ENCODE measurements at regions not wholly inside any gene's neighbourhood (a gene's known extent, or its start where the extent isn't known, plus 50 kb on each side); places are given as distances from the start of the nearest gene placed in this dataset.
"Not testable (repeated sequence)": the region's sequence is repeated elsewhere in the genome, so short reads cannot be mapped to it uniquely, and the experiment has no call there.

DNA sequence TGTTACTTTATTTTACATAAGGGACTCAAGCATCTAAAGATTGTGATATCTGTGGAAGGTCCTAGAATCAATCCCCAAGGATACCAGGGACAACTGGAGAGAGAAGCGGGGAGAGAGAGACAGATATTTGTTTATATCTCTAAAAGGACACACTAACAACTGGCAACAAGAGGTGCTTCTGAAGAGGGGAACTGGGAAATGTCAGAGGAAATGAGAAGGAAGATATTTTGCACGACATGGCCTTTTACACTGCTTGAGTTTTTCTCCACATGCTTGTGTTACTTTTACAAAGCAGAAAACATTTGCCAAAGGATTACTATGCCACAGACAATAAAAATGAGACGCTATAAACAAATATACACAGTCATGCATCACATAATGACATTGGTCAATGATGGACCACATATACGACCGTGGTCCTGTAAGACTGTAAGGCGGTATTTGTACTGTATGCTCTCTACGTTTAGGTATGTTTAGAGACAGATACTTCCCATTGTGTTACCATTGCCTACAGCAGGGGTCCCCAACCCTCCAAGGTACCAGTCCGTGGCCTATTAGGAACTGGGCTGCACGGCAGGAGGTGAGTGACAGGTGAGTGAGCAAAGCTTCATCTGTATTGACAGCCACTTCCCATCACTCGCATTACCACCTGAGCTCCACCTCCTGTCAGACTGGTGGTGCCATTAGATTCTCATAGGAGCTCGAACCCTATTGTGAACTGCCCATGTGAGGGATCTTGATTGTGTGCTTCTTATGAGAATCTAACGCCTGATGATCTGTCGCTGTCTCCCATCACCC is 64.6 kb upstream of the PTPN1 start:
- H3K4me3 ChIP-seq (ENCODE audit: low read depth, low read length) = no peak overlapping the region
- TF ChIP-seq, protein P1, sequence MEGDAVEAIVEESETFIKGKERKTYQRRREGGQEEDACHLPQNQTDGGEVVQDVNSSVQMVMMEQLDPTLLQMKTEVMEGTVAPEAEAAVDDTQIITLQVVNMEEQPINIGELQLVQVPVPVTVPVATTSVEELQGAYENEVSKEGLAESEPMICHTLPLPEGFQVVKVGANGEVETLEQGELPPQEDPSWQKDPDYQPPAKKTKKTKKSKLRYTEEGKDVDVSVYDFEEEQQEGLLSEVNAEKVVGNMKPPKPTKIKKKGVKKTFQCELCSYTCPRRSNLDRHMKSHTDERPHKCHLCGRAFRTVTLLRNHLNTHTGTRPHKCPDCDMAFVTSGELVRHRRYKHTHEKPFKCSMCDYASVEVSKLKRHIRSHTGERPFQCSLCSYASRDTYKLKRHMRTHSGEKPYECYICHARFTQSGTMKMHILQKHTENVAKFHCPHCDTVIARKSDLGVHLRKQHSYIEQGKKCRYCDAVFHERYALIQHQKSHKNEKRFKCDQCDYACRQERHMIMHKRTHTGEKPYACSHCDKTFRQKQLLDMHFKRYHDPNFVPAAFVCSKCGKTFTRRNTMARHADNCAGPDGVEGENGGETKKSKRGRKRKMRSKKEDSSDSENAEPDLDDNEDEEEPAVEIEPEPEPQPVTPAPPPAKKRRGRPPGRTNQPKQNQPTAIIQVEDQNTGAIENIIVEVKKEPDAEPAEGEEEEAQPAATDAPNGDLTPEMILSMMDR (IDR thresholded peaks at IDR 0.05; ENCODE audit: low read depth, low read length) = no peak

DNA sequence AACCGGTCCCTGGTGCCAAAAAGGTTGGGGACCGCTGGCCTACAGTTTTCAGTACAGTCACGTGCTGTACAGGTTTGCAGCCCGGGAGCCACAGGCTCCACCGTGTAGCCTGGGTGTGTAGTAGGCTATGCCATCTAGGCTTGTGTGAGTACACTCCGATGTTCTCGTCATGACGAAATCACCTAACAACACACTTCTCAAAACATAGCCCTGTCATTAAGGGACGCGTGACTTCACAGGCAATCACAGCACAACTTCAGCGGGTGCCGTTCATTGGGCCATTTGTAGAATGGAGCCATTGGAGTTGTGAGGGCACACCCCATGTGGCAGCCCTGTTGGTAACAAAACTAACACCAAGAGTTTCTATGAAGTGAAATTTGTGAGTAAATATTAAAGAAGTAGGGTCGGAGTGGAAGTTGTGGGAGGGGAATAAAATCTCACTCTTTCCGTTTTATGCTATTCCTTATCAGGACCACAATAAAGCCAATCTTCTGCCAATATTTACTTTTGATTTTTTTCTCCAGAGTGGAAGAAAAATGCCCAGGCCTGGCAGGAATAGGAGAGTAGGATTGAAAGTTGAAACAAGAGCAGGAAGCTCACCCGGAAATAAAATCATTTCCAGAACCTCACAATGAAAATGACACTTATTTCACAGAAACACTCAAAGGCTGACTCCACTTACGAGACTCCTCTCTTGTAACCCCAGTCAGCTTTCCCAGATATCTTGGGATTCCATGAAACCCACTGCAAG is 63.7 kb upstream of the PTPN1 start:
- H3K4me3 ChIP-seq (ENCODE audit: low read depth, low read length) = no peak overlapping the region
- TF ChIP-seq, protein P1 (IDR thresholded peaks at IDR 0.05; ENCODE audit: low read depth, low read length) = no peak

DNA sequence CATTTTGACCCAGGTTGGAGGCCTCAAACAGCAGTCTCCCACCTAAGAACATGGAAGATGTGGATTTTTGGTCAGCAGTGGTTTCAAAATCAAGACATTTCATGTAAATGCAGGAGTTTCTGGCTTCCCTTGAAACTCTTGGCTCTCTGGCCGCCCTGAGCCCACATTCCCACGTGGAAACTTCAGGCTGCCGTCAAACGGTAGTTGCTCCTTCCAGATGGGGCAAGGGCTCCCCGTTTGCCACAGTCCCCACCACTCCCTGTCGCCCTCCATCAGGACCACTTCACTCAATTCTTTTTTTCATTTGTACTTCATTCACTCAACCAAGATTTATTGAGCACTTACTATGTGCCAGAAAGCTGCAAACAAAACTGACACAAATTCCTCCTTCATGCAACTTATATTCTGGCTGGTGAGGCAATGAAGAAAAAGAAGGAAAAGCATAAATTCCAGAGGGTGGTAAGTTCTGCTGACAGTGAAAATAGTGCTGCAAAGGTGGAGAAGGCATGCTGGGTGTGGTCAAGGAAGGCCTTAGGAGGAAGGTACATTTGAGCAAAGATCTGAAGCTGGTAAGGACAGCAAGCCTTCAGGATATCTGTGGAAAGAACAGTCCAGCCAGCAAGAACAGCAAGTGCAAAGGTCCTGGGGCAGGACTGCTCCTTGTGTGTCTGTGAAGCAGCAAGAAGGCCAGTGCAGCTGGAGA is 62.9 kb upstream of the PTPN1 start:
- no peak overlapping the region for H3K4me3 ChIP-seq (ENCODE audit: low read depth, low read length)
- TF ChIP-seq, protein P1 (IDR thresholded peaks at IDR 0.05; ENCODE audit: low read depth, low read length) = no peak

DNA sequence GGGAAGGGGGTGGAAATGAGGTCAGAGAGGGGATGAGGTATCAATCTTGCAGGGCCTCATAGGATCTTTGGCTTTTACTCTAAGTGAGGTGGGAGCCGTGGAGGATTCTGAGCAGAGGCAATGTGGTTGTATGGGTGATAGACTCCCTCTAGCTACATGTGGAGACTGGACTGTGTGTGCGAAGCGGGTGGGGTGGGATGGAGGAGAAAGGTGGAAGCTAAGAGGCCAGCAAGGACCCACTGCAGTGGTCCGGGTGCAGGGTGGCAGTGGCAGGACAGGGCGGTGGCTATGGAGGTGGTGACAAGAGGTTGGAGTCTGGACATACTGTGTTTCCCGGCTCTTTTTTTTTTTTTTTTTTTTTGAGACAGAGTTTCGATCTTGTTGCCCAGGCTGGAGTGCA is 62.4 kb upstream of the PTPN1 start:
- H3K4me3 ChIP-seq (ENCODE audit: low read depth, low read length) = no peak overlapping the region
- TF ChIP-seq, protein P1 (IDR thresholded peaks at IDR 0.05; ENCODE audit: low read depth, low read length) = no peak

DNA sequence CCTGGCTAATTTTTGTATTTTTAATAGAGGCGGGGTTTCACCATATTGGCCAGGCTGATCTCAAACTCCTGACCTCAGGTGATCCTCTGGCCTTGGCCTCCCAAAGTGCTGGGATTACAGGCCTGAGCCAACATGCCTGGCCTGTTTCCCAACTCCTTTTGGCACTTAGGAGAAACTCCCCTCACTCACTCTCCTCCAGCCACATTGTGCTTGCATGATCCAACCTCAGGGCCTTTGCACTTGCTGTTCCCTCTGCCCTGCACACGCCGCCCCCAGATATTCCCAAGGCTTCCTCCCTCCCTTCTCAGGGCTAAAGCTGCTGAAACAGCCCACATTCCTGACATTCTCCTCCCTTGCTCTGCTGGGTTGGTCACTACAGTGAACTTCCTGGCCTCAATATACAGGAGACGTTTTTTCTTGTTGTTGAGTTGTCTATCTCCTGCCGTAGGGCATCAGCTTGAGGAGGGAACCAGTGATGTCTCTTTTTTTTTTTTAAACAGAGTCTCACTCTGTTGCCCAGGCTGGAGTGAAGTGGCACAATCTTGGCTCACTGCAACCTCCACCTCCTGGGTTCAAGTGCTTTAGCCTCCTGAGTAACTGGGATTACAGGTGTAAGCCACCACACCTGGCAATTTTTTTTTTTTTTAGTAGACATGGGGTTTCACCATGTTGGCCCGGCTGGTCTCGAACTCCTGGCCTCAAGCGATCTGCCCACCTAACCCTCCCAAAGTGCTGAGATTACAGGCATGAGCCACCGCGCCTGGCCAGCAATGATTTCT is 61.4 kb upstream of the PTPN1 start:
- H3K4me3 ChIP-seq (ENCODE audit: low read depth, low read length) = not testable (repeated sequence)

DNA sequence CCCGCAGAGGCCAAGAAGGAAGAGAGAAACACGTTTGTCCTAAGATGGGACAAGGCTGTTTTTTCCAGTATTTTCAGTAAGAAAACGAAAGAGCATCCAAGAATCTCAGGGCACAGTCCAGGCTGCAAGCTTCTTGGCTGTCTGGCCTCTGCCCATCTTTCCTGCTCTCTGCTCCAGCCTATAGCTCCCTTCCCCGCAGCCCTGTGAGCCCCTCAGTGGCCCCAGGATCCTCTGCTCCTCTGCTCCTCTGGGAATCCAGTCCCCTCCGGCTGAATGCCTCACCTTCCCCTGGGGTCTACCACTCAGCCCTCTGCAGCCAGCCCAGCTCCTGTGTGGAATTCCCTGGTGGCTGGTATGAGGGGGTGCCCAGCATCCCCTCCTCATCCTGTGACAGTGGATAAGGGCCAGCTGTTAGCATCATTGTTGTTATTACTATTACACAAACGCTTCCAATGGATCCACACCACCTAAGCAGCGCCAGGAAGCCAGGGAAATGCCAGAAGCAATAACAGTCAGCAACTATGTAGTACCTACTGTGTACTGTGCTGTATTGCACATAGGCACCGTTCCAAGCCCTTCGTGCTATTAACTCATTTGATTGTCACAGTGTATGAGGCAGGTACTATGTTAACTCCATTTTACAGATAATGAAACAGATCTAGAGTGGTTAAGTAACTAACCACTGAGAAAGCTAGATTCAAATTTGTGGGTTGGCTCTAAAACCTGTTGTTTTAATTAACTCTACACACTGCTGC is 60.3 kb upstream of the PTPN1 start:
- H3K4me3 ChIP-seq (ENCODE audit: low read depth, low read length) = no peak overlapping the region
- TF ChIP-seq, protein P1 (IDR thresholded peaks at IDR 0.05; ENCODE audit: low read depth, low read length) = no peak

DNA sequence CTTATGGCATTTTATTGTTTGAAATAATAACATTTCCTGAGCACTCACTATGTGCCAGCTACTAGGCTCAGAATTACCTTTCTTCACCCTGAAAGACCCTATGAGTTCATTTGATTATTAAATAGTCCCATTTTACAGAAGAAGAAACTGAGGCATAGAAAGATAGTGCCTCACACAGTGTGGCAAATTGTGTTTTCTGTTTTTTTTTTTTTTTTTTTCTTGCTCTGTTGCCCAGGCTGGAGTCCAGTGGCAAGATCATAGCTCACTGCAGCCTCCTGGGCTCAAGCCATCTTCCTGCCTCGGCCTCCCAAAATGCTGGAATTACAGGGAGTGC is 59.7 kb upstream of the PTPN1 start:
- TF ChIP-seq, protein P1 (IDR thresholded peaks at IDR 0.05; ENCODE audit: low read depth, low read length) = no peak
- H3K4me3 ChIP-seq (ENCODE audit: low read depth, low read length) = no peak overlapping the region

Data from WI38 (cell line).